ENCODE measurements at regions not wholly inside any gene's neighbourhood (a gene's known extent, or its start where the extent isn't known, plus 50 kb on each side); places are given as distances from the start of the nearest gene placed in this dataset.

GRCh38 chrX:106302304-106302703 lies 134.2 kb downstream of the PWWP3B start:
- CTCF ChIA-PET = no interaction called here
- Histone ChIP-seq H3K9me1 (replicated peaks; ENCODE audit: control insufficient read depth, extremely low read depth, insufficient read depth, low read length) (no peaks in the 10 kb centered on the region), H2AFZ (ENCODE audit: low read depth, low read length) (no peak overlapping the region), H3K4me1 (ENCODE audit: control insufficient read depth, extremely low read depth, insufficient read depth, low read length) (no peaks in the 10 kb centered on the region), H3K4me2 (ENCODE audit: insufficient read depth, low read length) (no peak overlapping the region), H3K79me2 (ENCODE audit: control insufficient read depth, insufficient read depth, low read length) (no peaks in the 10 kb centered on the region), H3K27ac (ENCODE audit: insufficient read depth, low read depth, low read length) (no peak overlapping the region), H3K27me3 (ENCODE audit: control insufficient read depth in 2 of 2, insufficient read depth in 2 of 2, low read length in 2 of 2) (no peaks in the 10 kb centered on the region), H3K9ac (replicated peaks; ENCODE audit: extremely low read depth, insufficient read depth, low read length) (no peak overlapping the region), H3K9me3 (replicated peaks; ENCODE audit: control insufficient read depth, insufficient read depth, low read length) (no peaks in the 10 kb centered on the region), H3K36me3 (ENCODE audit: control insufficient read depth in 2 of 2, extremely low read depth in 1 of 2, insufficient read depth in 2 of 2, low read length in 2 of 2) (no peaks in the 10 kb centered on the region), H4K20me1 (replicated peaks; ENCODE audit: control insufficient read depth, extremely low read depth, insufficient read depth, low read length) (no peaks in the 10 kb centered on the region), H3K4me3 (replicated peaks in 1 of 3; ENCODE audit: insufficient read depth in 1 of 3, low read depth in 1 of 3, low read length in 3 of 3) (no peak overlapping the region)
- no peak for DNase-seq (ENCODE audit: low read depth, low spot score)
- dilution Hi-C loops (cut with MboI; ENCODE audit: extremely low pct_ligation_motif_present, low sequenced_read_pairs) (no loop called here), intact Hi-C loops (cut with micrococcal nuclease) (no loop called here)
- BruUV-seq (replicated peaks) = no TSS peak
- POLR2A ChIA-PET = no interaction called here
- no peak for FAIRE-seq
- TF ChIP-seq FOS (IDR thresholded peaks at IDR 0.05; ENCODE audit: borderline replicate concordance, insufficient read depth, low read length) (no peak), CTCF (IDR thresholded peaks at IDR 0.05; ENCODE audit: extremely low read depth in 1 of 2, insufficient read depth in 1 of 2, low read depth in 1 of 2, low read length in 2 of 2) (no peak), POLR2AphosphoS5 (IDR thresholded peaks at IDR 0.05; ENCODE audit: insufficient read depth, low read depth, low read length) (no peak), MYC (IDR thresholded peaks at IDR 0.05; ENCODE audit: low read depth, low read length) (no peak), POLR2A (IDR thresholded peaks at IDR 0.05; ENCODE audit: low read depth, low read length) (no peak), GATA2 (IDR thresholded peaks at IDR 0.05; ENCODE audit: insufficient read depth, insufficient read length, low read depth, low read length) (no peak), JUN (IDR thresholded peaks at IDR 0.05; ENCODE audit: borderline replicate concordance, insufficient read depth, insufficient read length, low read depth) (no peak), EZH2 (IDR thresholded peaks at IDR 0.05; ENCODE audit: borderline replicate concordance, low read depth, low read length, severe bottlenecking) (no peak)
- TF ChIP-seq, protein P1, sequence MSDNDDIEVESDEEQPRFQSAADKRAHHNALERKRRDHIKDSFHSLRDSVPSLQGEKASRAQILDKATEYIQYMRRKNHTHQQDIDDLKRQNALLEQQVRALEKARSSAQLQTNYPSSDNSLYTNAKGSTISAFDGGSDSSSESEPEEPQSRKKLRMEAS (IDR thresholded peaks at IDR 0.05; ENCODE audit: insufficient read depth, insufficient read length) = no peak
